Keratinocyte (primary cell): ENCODE measurements at regions not wholly inside any gene's neighbourhood (a gene's known extent, or its start where the extent isn't known, plus 50 kb on each side); places are given as distances from the start of the nearest gene placed in this dataset.

Experiments
- DNase-seq: peaks from one replicate; pipeline ENCODE4 v3.0.0-alpha.2; 2011; ENCODE audit warnings: low read depth, missing footprints, low spot score
- FAIRE-seq: peaks from 2 replicates; lab custom pipeline; 2011; peaks lifted over from hg19 to GRCh38; lab: Jason Lieb, UNC
- H2AFZ ChIP-seq: 2 replicates; pipeline ENCODE4 v1.6.0; 2012; ENCODE audit warnings: low read length, control low read depth, inconsistent platforms; ENCODE audit not compliant: control insufficient read depth
- H3K27ac ChIP-seq: 2 replicates; pipeline ENCODE4 v1.5.1; 2011; ENCODE audit warnings: low read length; ENCODE audit not compliant: control insufficient read depth, insufficient read depth
- H3K27me3 ChIP-seq: 3 replicates; pipeline ENCODE4 v1.6.0; 2011; ENCODE audit warnings: low read length; ENCODE audit not compliant: control insufficient read depth, insufficient read depth; ENCODE audit errors: extremely low read depth
- H3K36me3 ChIP-seq, 2 experiments: 2 replicates in 1 of 2; 3 replicates in 1 of 2; pipeline ENCODE4 v1.5.1; 2011; ENCODE audit warnings: low read length in 2 of 2, mild to moderate bottlenecking in 1 of 2; ENCODE audit not compliant: control insufficient read depth in 2 of 2, insufficient read depth in 2 of 2; ENCODE audit errors: extremely low read depth in 1 of 2
- H3K4me1 ChIP-seq: 3 replicates; pipeline ENCODE4 v1.5.1; 2011; ENCODE audit warnings: low read length; ENCODE audit not compliant: control insufficient read depth, insufficient read depth; ENCODE audit errors: extremely low read depth
- H3K4me2 ChIP-seq: 3 replicates; pipeline ENCODE4 v1.6.0; 2011; ENCODE audit warnings: low read depth, low read length; ENCODE audit not compliant: control insufficient read depth, insufficient read depth; ENCODE audit errors: extremely low read depth
- H3K4me3 ChIP-seq, 3 experiments: fragments of 200-600 bp in 1 of 3; sonication (generic) in 1 of 3; 2 replicates in 2 of 3; 3 replicates in 1 of 3; pipeline ENCODE4 v1.5.1; 2011 to 2016; ENCODE audit warnings: low read length in 3 of 3, mild to moderate bottlenecking in 3 of 3, control low read depth in 2 of 3, inconsistent platforms in 1 of 3, low read depth in 1 of 3, mixed read lengths in 1 of 3, mixed run types in 1 of 3, moderate library complexity in 1 of 3; ENCODE audit not compliant: control insufficient read depth in 2 of 3, insufficient read depth in 2 of 3; ENCODE audit errors: extremely low read depth in 1 of 3
- H3K79me2 ChIP-seq: 2 replicates; pipeline ENCODE4 v1.6.0; 2012; ENCODE audit warnings: low read length; ENCODE audit not compliant: control insufficient read depth, insufficient read depth
- H3K9ac ChIP-seq: 3 replicates; pipeline ENCODE4 v1.6.0; 2011; ENCODE audit warnings: low read length; ENCODE audit not compliant: control insufficient read depth, insufficient read depth; ENCODE audit errors: extremely low read depth
- H3K9me1 ChIP-seq: 3 replicates; pipeline ENCODE4 v1.6.0; 2011; ENCODE audit warnings: low read length; ENCODE audit not compliant: control insufficient read depth, insufficient read depth; ENCODE audit errors: extremely low read depth
- H3K9me3 ChIP-seq: 2 replicates; pipeline ENCODE4 v1.5.1; 2012; ENCODE audit warnings: low read depth, low read length; ENCODE audit not compliant: control insufficient read depth
- H4K20me1 ChIP-seq: 3 replicates; pipeline ENCODE4 v1.6.0; 2011; ENCODE audit warnings: low read length; ENCODE audit not compliant: control insufficient read depth, insufficient read depth; ENCODE audit errors: extremely low read depth
- EZH2 ChIP-seq: IDR thresholded peaks from one replicate; pipeline ENCODE4 v1.6.1; 2012; ENCODE audit warnings: inconsistent platforms, mild to moderate bottlenecking, low read length, moderate library complexity
- dilution Hi-C: fragments of 300-500 bp; cut with MboI; formaldehyde crosslinking; loops from one replicate; pipeline ENCODE4 v1.7.0; 2020; ENCODE audit warnings: low sequenced_read_pairs; ENCODE audit not compliant: extremely low pct_ligation_motif_present
- TF ChIP-seq, protein P1 (sequence below), 3 experiments: IDR thresholded peaks in 1 of 3; conservative IDR thresholded peaks in 1 of 3; optimal IDR thresholded peaks in 1 of 3; 2 replicates in 2 of 3; 3 replicates in 1 of 3; pipeline versions ENCODE3 to v1.5.1; 2011; ENCODE audit warnings: low read length in 3 of 3, mild to moderate bottlenecking in 3 of 3, moderate library complexity in 2 of 3, control low read depth in 1 of 3, inconsistent platforms in 1 of 3; ENCODE audit not compliant: insufficient read depth in 2 of 3; ENCODE audit errors: extremely low read depth in 1 of 3

DNA sequence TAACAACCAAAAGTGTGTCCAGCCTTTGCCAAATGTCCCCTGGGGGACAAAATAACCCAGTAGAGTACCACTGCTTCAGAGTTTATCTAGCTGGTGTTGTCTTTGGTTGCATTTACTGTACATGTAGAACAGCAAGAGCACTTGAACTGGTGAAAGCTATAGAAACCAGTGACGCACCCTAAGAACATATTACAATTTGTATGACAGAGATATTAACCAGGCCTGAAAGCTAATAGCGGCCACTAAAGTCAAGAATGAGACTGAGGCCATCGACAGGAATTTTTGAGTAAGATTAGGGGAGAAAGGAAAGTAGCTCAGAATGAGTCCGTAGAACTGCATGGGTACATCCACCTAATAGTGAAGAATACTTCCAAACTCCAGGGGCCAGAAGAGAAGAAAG, 236.2 kb downstream of the MTERF1 start:
- no peak for FAIRE-seq
- H3K9me1 ChIP-seq, result no peaks in the 10 kb centered on the region
- H4K20me1 ChIP-seq, result no peaks in the 10 kb centered on the region
- H2AFZ ChIP-seq, result no peak overlapping the region
- TF ChIP-seq EZH2, result no peak
- TF ChIP-seq, protein P1, sequence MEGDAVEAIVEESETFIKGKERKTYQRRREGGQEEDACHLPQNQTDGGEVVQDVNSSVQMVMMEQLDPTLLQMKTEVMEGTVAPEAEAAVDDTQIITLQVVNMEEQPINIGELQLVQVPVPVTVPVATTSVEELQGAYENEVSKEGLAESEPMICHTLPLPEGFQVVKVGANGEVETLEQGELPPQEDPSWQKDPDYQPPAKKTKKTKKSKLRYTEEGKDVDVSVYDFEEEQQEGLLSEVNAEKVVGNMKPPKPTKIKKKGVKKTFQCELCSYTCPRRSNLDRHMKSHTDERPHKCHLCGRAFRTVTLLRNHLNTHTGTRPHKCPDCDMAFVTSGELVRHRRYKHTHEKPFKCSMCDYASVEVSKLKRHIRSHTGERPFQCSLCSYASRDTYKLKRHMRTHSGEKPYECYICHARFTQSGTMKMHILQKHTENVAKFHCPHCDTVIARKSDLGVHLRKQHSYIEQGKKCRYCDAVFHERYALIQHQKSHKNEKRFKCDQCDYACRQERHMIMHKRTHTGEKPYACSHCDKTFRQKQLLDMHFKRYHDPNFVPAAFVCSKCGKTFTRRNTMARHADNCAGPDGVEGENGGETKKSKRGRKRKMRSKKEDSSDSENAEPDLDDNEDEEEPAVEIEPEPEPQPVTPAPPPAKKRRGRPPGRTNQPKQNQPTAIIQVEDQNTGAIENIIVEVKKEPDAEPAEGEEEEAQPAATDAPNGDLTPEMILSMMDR (optimal IDR thresholded peaks at IDR 0.05 in 1 of 3, IDR thresholded peaks at IDR 0.05 in 1 of 3, conservative IDR thresholded peaks at IDR 0.05 in 1 of 3; ENCODE audit: extremely low read depth in 1 of 3, insufficient read depth in 2 of 3, low read length in 3 of 3), result no peak
- no peaks in the 10 kb centered on the region for H3K9me3 ChIP-seq
- H3K79me2 ChIP-seq, result no peaks in the 10 kb centered on the region
- H3K4me1 ChIP-seq, result peaks cover 3% of the 10 kb centered on the region
- DNase-seq, result no peak
- H3K27ac ChIP-seq, result no peak overlapping the region
- dilution Hi-C loops, result no loop called here
- H3K27me3 ChIP-seq, result no peaks in the 10 kb centered on the region
- no peak overlapping the region for H3K9ac ChIP-seq
- H3K36me3 ChIP-seq, result no peaks in the 10 kb centered on the region
- H3K4me2 ChIP-seq, result no peak overlapping the region
- H3K4me3 ChIP-seq, result no peak overlapping the region

DNA sequence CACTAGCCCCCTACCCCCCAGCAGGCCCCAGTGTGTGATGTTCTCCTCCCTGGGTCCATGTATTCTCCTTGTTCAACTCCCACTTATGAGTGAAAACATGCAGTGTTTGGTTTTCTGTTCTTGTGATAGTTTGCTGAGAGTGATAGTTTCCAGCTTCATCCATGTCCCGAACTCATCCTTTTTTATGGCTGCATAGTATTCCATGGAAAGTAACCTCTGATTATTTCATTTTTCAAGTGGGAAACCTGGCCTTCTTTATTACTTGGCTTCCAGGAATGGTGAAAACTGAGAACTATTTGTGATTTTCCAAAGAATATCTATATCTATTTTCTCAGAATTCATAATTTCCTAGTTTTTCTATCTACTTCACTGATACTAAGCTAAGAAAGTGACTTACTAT, 235.0 kb downstream of the MTERF1 start:
- no peaks in the 10 kb centered on the region for H3K9me3 ChIP-seq
- TF ChIP-seq, protein P1 (optimal IDR thresholded peaks at IDR 0.05 in 1 of 3, IDR thresholded peaks at IDR 0.05 in 1 of 3, conservative IDR thresholded peaks at IDR 0.05 in 1 of 3; ENCODE audit: extremely low read depth in 1 of 3, insufficient read depth in 2 of 3, low read length in 3 of 3), result no peak
- no peak for TF ChIP-seq EZH2
- no peaks in the 10 kb centered on the region for H3K36me3 ChIP-seq
- dilution Hi-C loops, result no loop called here
- H3K4me2 ChIP-seq, result no peak overlapping the region
- FAIRE-seq (no peak), DNase-seq (no peak)
- no peaks in the 10 kb centered on the region for H3K27me3 ChIP-seq
- no peaks in the 10 kb centered on the region for H3K9me1 ChIP-seq
- H2AFZ ChIP-seq, result no peak overlapping the region
- no peak overlapping the region for H3K9ac ChIP-seq
- H3K4me3 ChIP-seq, result no peak overlapping the region
- peaks cover 3% of the 10 kb centered on the region for H3K4me1 ChIP-seq
- H4K20me1 ChIP-seq, result no peaks in the 10 kb centered on the region
- no peak overlapping the region for H3K27ac ChIP-seq
- no peaks in the 10 kb centered on the region for H3K79me2 ChIP-seq
